ENCODE measurements at regions not wholly inside any gene's neighbourhood (a gene's known extent, or its start where the extent isn't known, plus 50 kb on each side); places are given as distances from the start of the nearest gene placed in this dataset. TPM values are rescaled to one million over a fixed set of nuclear protein-coding genes. Genes with fewer than 3 reads are reported as not detected.

DNA sequence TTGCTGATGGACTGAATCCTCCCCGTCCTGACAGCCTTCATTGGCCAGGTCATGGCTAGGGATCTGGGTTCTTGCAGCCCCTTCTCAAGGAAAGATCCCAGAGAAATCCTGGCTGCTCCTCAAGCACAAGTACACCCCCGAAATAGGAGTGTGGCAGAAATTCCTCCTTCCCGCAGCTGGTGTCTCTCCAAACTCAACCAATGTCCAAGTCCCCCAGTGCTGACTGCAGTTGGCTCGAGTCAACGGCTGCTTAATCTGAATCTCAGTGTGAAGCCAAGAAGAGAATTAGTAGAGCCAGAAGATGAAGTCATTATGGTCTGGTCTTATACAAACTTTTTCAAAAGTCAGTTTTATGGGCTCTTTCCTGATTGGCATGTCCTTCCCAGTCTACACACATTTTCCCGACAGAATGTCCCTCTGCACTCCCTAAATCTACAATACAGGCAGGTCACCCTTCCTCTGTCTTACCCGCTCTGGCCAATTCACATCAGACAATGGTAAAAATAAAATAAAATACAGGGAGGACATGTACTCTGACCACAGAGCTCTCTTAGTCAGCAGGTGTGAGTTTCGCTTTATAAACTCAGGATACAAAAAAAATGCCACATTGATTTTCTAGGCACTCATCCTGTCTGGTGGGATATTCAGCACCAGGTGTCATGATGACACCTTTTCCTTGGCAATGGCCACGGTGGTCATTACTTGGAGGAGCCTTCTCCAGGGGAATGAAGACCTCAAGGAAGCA lies 76.9 kb upstream of the PAPOLG start:
- WGBS, 2 donors: 67 to 76% methylated on average over 9 of the region's 9 CpGs
- DNase-seq (ENCODE audit: low spot score in 2 of 2): no peak
- TF ChIP-seq POLR2A (IDR thresholded peaks at IDR 0.05): no peak
- no peak for TF ChIP-seq EP300 (IDR thresholded peaks at IDR 0.05)
- no peak for TF ChIP-seq CTCF (IDR thresholded peaks at IDR 0.05)
- Histone ChIP-seq H3K4me3 (no peak overlapping the region), H3K36me3 (no peaks in the 10 kb centered on the region), H3K9me3 (no peaks in the 10 kb centered on the region), H3K27ac (no peak overlapping the region), H3K27me3 (no peaks in the 10 kb centered on the region), H3K4me1 (no peaks in the 10 kb centered on the region)

DNA sequence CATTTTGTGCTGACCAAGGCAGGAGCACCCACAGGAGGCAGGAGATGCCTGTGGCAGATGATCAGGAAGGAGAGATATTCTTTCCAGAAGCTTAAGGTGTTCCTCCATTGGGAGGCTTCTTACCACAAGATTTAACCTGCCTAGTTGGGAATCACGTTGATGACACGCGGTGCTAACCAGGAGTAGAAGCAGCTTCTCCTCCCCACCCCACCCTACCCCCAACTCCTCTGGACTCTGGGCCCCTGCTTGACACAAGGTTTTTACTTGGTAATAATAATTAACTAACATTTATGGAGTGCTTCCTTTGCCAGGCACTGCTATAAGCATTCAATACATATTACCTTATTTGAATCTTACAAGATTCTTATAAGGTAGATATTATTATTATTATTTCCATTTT lies 62.5 kb upstream of the PAPOLG start:
- H3K9me3 ChIP-seq: no peaks in the 10 kb centered on the region
- no peak overlapping the region for H3K27ac ChIP-seq
- no peak overlapping the region for H3K4me3 ChIP-seq
- no peaks in the 10 kb centered on the region for H3K27me3 ChIP-seq
- H3K36me3 ChIP-seq: no peaks in the 10 kb centered on the region
- no peak for DNase-seq (ENCODE audit: low spot score in 2 of 2)
- WGBS, 2 donors: 89 to 95% methylated on average over 3 of the region's 3 CpGs
- TF ChIP-seq EP300 (IDR thresholded peaks at IDR 0.05) (no peak), POLR2A (IDR thresholded peaks at IDR 0.05) (no peak), CTCF (IDR thresholded peaks at IDR 0.05) (no peak)
- no peaks in the 10 kb centered on the region for H3K4me1 ChIP-seq

GRCh38 chr2:60695793-60696192 lies 60.3 kb upstream of the PAPOLG start:
- Histone ChIP-seq H3K9me3 (no peaks in the 10 kb centered on the region), H3K4me3 (no peak overlapping the region), H3K27me3 (no peaks in the 10 kb centered on the region), H3K27ac (no peak overlapping the region), H3K4me1 (no peaks in the 10 kb centered on the region), H3K36me3 (no peaks in the 10 kb centered on the region)
- TF ChIP-seq CTCF (IDR thresholded peaks at IDR 0.05): no peak
- no peak for TF ChIP-seq EP300 (IDR thresholded peaks at IDR 0.05)
- no peak for TF ChIP-seq POLR2A (IDR thresholded peaks at IDR 0.05)
- WGBS, 2 donors: 75 to 78% methylated on average over 4 of the region's 4 CpGs
- DNase-seq (ENCODE audit: low spot score in 2 of 2): no peak

- Histone ChIP-seq H3K36me3 (no peaks in the 10 kb centered on the region), H3K4me3 (no peak overlapping the region), H3K27ac (no peak overlapping the region), H3K4me1 (no peaks in the 10 kb centered on the region), H3K9me3 (no peaks in the 10 kb centered on the region), H3K27me3 (no peaks in the 10 kb centered on the region)
- no peak for TF ChIP-seq EP300 (IDR thresholded peaks at IDR 0.05)
- WGBS, 2 donors: 74 to 75% methylated on average over 4 of the region's 4 CpGs
- no peak for DNase-seq (ENCODE audit: low spot score in 2 of 2)
These were observed 56.5 kb upstream of the PAPOLG start for GRCh38 chr2:60699617-60700016.

- H3K27ac ChIP-seq: no peak overlapping the region
- 50 to 54% methylated on average over 4 of the region's 4 CpGs for WGBS, 2 donors
- H3K27me3 ChIP-seq: no peaks in the 10 kb centered on the region
- peaks cover 0 to 4% (median 0%) of the 10 kb centered on the region in 4 donors for H3K4me1 ChIP-seq
- no peak for DNase-seq (ENCODE audit: low spot score in 2 of 2)
- no peak overlapping the region for H3K4me3 ChIP-seq
- TF ChIP-seq CTCF (IDR thresholded peaks at IDR 0.05) (no peak), POLR2A (IDR thresholded peaks at IDR 0.05) (no peak), EP300 (IDR thresholded peaks at IDR 0.05) (no peak)
- no peaks in the 10 kb centered on the region for H3K9me3 ChIP-seq
- no peaks in the 10 kb centered on the region for H3K36me3 ChIP-seq
These were observed 50.0 kb upstream of the PAPOLG start for GRCh38 chr2:60706021-60706420.

Small RNA genes lying in the stretch of these regions (small RNA-seq; reads per million reads assigned to genes)
- not detected for gene RN7SL361P

All from tibial nerve (tissue), 4 donors.